ENCODE measurements at regions not wholly inside any gene's neighbourhood (a gene's known extent, or its start where the extent isn't known, plus 50 kb on each side); places are given as distances from the start of the nearest gene placed in this dataset.

GRCh38 chr5:15304914-15305834 lies 194.8 kb upstream of the FBXL7 start:
- Mint-ChIP-seq H3K36me3 (ENCODE audit: insufficient read depth, unreplicated experiment) (no peaks in the 10 kb centered on the region), H3K4me3 (ENCODE audit: low read depth, unreplicated experiment) (no peak overlapping the region), H3K9me3 (ENCODE audit: low read depth, unreplicated experiment) (peaks cover 12% of the 10 kb centered on the region), H3K27me3 (ENCODE audit: unreplicated experiment) (no peaks in the 10 kb centered on the region), H3K27ac (ENCODE audit: unreplicated experiment) (no peak overlapping the region), H3K4me1 (ENCODE audit: low read depth, unreplicated experiment) (no peaks in the 10 kb centered on the region)
- DNase-seq = no peak
- BruUV-seq (replicated peaks) = no TSS peak
- CTCF ChIA-PET = no interaction called here
- no peak for TF ChIP-seq CTCF (IDR thresholded peaks at IDR 0.05; ENCODE audit: unreplicated experiment)
- intact Hi-C loops (cut with micrococcal nuclease; ENCODE audit: unreplicated experiment) = no loop called here

GRCh38 chr5:15304066-15304731 lies 195.8 kb upstream of the FBXL7 start:
- Mint-ChIP-seq H3K9me3 (ENCODE audit: low read depth, unreplicated experiment) (peaks cover 9% of the 10 kb centered on the region), H3K27me3 (ENCODE audit: unreplicated experiment) (no peaks in the 10 kb centered on the region), H3K27ac (ENCODE audit: unreplicated experiment) (no peak overlapping the region), H3K4me3 (ENCODE audit: low read depth, unreplicated experiment) (no peak overlapping the region), H3K4me1 (ENCODE audit: low read depth, unreplicated experiment) (no peaks in the 10 kb centered on the region), H3K36me3 (ENCODE audit: insufficient read depth, unreplicated experiment) (no peaks in the 10 kb centered on the region)
- DNase-seq = no peak
- intact Hi-C loops (cut with micrococcal nuclease; ENCODE audit: unreplicated experiment) = no loop called here
- no peak for TF ChIP-seq CTCF (IDR thresholded peaks at IDR 0.05; ENCODE audit: unreplicated experiment)
- CTCF ChIA-PET = no interaction called here
- no TSS peak for BruUV-seq (replicated peaks)

- peaks cover 7% of the 10 kb centered on the region for H3K9me3 Mint-ChIP-seq (ENCODE audit: low read depth, unreplicated experiment)
- BruUV-seq (replicated peaks) = no TSS peak
Measured at GRCh38 chr5:15300141-15300540, 199.8 kb upstream of the FBXL7 start.

GRCh38 chr5:15290953-15291352 lies 209.0 kb upstream of the FBXL7 start:
- Mint-ChIP-seq H3K4me1 (ENCODE audit: low read depth, unreplicated experiment) (no peaks in the 10 kb centered on the region), H3K27me3 (ENCODE audit: unreplicated experiment) (no peaks in the 10 kb centered on the region), H3K9me3 (ENCODE audit: low read depth, unreplicated experiment) (peaks cover 9% of the 10 kb centered on the region), H3K36me3 (ENCODE audit: insufficient read depth, unreplicated experiment) (no peaks in the 10 kb centered on the region), H3K4me3 (ENCODE audit: low read depth, unreplicated experiment) (no peak overlapping the region), H3K27ac (ENCODE audit: unreplicated experiment) (no peak overlapping the region)
- CTCF ChIA-PET = no interaction called here
- no TSS peak for BruUV-seq (replicated peaks)
- intact Hi-C loops (cut with micrococcal nuclease; ENCODE audit: unreplicated experiment) = no loop called here
- no peak for DNase-seq
- TF ChIP-seq CTCF (IDR thresholded peaks at IDR 0.05; ENCODE audit: unreplicated experiment) = no peak

More at GRCh38 chr5:15300141-15300540, 199.8 kb upstream of the FBXL7 start:
- H3K27me3 Mint-ChIP-seq (ENCODE audit: unreplicated experiment) = no peaks in the 10 kb centered on the region
- H3K27ac Mint-ChIP-seq (ENCODE audit: unreplicated experiment) = no peak overlapping the region
- no peaks in the 10 kb centered on the region for H3K36me3 Mint-ChIP-seq (ENCODE audit: insufficient read depth, unreplicated experiment)
- intact Hi-C loops (cut with micrococcal nuclease; ENCODE audit: unreplicated experiment) = no loop called here
- no peak for DNase-seq
- no peak overlapping the region for H3K4me3 Mint-ChIP-seq (ENCODE audit: low read depth, unreplicated experiment)
- TF ChIP-seq CTCF (IDR thresholded peaks at IDR 0.05; ENCODE audit: unreplicated experiment) = no peak
- H3K4me1 Mint-ChIP-seq (ENCODE audit: low read depth, unreplicated experiment) = no peaks in the 10 kb centered on the region
- CTCF ChIA-PET = no interaction called here

Data from Calu3 (cell line).